ENCODE measurements at regions not wholly inside any gene's neighbourhood (a gene's known extent, or its start where the extent isn't known, plus 50 kb on each side); places are given as distances from the start of the nearest gene placed in this dataset.

DNA sequence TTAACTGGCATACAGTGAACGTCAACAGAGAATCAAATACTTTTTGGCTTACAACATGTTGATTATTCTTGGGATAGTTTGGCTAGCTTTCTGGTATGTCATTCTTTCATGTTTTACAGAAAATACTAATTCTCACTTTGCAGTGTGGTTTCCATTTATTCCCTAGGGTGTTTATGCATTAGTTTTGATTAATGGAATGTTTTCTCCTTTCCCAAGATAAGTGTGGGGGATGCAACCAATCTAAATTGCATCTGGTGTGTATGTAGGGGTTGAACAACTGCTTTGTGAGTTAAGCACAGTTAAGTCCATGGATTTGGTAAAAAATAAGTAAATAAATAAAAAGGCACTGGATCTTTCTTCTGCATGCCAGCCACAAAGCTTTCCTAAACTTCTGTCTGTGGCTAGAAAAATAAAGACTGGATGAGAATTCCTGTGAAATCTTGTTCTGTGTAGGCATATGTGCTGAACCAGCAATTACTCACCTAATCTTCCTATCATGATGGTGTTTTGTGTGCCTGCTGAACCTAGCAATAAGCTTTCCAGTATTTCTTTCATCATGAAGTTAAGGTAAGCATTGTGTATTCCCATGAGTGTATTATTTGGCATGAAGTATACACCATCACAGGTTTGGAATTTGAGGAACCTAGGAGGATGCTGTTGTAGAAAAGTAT, 50.6 kb upstream of the TENM3 start:
- Histone ChIP-seq H3K36me3 (ENCODE audit: control insufficient read depth, insufficient read depth, low read length) (peaks cover 12% of the 10 kb centered on the region), H3K27ac (ENCODE audit: low read depth, low read length, severe bottlenecking) (peak overlapping the region; percentile 11), H3K9me3 (ENCODE audit: control insufficient read depth, low read length) (no peaks in the 10 kb centered on the region), H3K4me1 (ENCODE audit: control insufficient read depth, insufficient read depth, low read length, poor library complexity, severe bottlenecking) (peaks cover 35% of the 10 kb centered on the region), H3K4me3 (ENCODE audit: extremely low read depth, insufficient read depth, low read length, poor library complexity, severe bottlenecking) (no peak overlapping the region)
- WGBS, 2 experiments (ENCODE audit: insufficient coverage in 2 of 2): no CpG with 5 or more reads among the region's 1 CpG

DNA sequence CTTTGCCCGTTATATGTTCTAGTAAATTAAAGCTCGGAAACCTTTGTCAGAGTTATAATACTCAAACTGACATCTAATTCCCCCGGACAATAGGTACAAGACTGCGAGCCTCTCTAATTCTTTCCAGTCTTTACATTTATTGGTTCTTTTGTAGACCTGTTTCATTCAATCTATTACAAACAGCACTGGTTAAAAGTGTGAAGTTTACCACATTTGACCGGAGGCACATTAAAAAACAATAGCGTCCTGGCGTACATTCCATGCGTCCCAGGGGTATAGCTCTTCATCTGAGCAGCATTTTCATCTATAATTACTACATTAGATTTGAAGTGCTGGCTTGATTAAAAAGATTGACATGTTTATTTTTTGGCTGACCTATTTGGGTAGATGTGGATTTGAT, 49.9 kb upstream of the TENM3 start:
- WGBS, 2 experiments (ENCODE audit: insufficient coverage in 2 of 2): 93 to 100% methylated on average over 2 to 3 of the region's 8 CpGs
- H3K4me1 ChIP-seq (ENCODE audit: control insufficient read depth, insufficient read depth, low read length, poor library complexity, severe bottlenecking): peaks cover 33% of the 10 kb centered on the region
- H3K36me3 ChIP-seq (ENCODE audit: control insufficient read depth, insufficient read depth, low read length): peaks cover 15% of the 10 kb centered on the region
- no peaks in the 10 kb centered on the region for H3K9me3 ChIP-seq (ENCODE audit: control insufficient read depth, low read length)
- H3K4me3 ChIP-seq (ENCODE audit: extremely low read depth, insufficient read depth, low read length, poor library complexity, severe bottlenecking): no peak overlapping the region
- no peak overlapping the region for H3K27ac ChIP-seq (ENCODE audit: low read depth, low read length, severe bottlenecking)

Measured in mesodermal cell (in vitro differentiated cells).